ENCODE measurements at regions not wholly inside any gene's neighbourhood (a gene's known extent, or its start where the extent isn't known, plus 50 kb on each side); places are given as distances from the start of the nearest gene placed in this dataset.

DNA sequence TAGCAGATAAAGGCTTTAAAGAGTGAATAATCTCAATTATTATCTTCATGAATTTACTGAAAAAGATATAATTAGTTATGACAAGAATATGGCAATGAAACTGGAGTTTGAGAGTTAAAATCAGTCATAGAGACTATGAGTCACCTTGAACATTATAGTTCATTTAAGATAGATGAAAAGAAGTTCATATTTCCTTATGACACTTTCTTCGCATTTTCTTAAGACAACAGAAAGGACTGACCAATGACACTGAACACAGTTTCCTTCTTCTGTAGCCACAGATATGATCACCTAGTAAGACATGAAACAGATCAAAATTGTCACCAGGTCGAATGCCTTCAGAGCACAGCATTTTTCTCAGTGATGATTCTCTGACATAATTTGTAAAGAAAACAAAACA, 202.1 kb downstream of the KLF12 start:
- DNase-seq: no peak

DNA sequence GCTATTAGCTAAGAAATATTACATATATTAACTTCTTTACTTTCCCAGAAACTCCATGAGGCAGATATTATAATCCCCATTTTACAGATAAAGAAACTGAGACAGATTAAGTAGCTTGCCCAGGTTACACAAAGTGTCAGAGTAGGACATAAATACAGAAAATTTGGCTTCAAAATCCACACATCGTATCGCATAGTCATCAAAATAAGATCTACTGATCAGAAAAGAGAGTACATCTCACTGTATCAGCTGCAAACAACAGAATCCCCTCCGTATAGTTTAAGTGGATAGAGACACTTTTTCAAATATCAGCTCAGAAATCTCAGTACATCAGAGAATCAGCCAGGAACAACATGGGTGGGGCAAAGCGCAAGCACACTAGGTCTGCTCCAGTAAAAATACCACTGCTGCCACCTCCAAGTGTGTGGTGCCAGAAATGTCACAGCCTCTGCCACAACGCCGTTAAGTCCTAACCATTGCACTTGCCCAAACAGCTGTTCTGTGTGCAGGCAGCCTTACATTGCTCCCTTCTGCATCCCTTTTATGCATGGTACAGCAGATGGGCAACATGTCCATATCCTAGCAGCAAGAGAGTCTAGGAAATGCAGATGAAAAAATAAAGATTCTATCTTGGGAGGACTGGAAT, 204.8 kb downstream of the KLF12 start:
- DNase-seq: no peak

DNA sequence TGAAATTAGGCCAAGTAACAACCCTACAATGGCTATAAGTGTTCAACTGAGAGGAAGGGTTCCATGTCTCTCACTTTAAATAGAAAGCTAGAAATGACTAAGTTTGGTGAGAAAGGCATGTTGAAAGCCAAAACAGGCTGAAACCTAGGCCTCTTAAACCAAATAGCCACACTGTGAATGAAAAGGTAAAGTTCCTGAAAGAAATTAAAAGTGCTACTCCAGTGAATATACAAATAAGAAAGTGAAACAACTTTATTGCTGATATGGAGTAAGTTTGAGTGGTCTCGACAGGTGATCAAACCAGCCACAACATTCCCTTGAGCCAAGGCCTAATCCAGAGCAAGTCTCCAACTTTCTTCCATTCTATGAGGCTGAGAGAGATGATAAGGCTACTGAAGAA, 209.6 kb downstream of the KLF12 start:
- DNase-seq: no peak

DNA sequence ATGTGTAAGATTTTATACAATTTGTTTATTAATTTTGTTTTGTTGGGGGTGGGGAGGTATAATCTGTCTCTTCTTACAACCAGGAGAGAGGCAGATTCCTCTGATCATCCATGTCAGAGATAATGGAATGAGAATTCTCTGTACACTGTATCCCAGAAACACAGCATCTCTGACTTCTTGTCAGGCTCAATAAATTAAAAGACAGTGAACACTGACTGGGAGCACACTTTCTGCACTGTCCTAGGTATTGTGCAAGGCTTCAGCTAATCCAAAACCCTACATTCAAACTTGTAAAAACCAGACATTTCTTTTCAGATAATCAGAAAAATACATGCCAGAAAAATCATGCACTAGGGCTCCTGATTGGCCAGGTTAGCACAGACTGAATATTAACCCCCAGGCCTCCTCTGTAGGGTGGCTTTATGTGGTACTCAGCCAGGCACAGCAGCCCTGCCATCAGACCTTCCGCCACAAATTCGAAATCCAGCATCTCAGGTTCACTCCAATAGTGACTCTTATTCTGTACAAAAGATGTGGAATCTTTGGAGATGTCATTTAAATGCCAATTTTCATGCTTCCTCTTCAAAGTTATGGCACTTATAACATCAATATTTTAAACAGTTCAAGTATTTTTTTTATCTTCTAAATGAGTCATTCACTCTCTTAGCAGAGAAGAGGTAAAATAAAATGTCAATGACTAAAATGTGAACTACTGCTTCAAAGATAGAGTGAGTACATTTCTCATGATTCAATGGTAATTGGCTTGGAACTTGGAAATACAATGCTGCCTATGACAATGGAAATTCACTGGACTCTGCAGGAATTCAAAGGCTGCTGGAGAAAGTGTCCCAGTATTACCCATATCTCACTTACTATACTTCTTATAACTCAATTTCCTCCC, 211.5 kb downstream of the KLF12 start:
- DNase-seq: no peak

DNA sequence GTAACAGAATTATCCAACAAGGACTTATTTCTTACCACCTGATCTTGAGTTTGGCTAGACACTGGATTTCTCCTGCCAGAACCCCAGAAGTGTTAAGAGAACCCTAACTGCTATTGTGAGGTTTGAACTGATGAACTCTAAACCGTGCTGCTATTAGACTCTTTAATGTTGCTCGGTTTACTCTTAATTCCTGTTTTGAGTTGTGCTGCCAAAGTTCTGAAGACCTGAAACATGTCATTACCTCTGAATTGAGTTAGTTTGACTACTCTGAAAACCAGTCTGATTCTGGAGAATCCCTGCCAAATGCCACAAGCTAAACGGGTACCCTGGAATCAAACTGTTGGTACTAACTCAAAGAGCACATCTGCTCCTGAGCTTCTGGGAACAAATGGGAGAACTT, 215.5 kb downstream of the KLF12 start:
- DNase-seq: no peak

DNA sequence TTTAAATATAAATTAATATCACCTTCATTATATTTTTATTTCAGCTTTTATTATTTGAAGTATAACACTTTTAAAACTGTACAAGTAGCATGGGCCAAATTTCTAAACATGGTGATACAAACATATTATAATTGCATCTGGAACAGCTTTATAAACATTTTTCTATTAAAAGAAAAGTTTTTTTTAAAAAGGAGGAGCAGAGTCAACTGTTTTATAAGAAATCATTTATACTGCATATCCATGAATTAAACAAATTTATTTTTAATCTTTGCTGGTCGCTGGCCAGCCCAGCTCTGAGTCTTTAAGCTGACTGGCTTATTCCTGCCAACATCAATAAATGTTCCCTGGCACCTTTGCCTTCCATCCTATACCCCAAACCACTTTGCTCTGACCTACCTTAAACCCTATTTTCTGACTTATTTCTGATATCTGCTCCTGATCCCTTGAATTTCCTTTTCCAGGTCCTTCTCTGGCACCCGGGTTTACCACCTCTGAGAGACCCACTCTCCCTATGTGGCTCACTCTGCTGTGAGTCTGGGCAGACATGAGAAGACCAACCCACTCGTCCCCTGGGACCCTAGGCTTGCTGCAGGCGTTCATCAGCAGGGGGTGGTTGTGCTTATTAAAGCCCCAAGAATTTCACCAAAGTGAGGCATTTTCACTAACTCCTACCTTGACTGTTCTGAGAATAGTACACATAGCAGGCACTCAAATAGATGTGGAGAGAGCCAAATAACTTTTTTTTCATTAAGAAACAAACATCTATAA, 220.3 kb downstream of the KLF12 start:
- no peak for DNase-seq

DNA sequence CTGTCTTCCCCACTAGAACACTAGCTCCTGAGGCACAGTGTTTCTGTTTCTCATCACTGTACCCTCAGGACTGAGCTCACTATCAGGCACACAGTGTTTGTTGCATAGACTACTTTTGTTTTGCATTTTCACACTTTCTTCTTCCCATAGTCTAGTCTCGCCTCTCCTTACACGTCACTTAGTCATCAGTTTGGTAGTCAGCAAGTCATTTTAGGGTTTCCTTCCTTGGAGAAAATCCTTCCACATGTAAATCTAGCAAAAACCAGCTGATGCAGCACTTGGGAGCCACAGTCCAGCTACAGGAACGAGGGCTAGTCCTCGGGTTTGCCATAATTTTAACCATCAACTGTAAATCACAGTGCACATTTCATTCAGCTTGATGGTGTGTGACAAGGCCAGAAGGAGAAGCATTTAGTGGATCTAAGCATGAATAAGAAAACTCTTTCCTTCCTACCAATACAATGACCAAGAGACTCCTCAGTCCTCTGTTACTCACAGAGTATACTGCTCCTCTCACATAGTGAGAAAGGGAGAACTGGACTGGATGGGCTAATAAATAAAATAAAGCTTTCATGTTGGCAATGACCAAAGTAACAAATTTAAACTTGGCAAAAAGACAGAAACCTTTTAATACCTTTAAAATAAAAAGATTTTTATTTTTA, 221.0 kb downstream of the KLF12 start:
- no peak for DNase-seq

DNA sequence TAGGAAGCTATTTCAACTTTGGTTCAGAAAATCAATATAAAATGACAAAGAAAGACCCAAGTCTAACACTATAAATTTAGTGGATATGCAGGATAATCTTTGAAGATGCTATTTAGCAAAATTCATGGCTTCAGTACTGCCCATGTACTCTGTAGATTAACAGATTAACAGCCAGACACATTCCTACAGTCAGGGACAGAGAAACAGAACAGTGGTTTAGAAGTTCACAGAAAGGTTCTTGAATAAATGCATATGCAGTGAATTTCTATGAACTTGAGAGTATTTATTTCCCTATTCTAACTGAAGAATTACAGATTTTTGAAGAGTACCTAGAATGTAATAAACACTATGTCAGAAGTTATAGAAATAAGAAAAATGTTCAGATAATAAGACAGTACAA, 222.8 kb downstream of the KLF12 start:
- no peak for DNase-seq

DNA sequence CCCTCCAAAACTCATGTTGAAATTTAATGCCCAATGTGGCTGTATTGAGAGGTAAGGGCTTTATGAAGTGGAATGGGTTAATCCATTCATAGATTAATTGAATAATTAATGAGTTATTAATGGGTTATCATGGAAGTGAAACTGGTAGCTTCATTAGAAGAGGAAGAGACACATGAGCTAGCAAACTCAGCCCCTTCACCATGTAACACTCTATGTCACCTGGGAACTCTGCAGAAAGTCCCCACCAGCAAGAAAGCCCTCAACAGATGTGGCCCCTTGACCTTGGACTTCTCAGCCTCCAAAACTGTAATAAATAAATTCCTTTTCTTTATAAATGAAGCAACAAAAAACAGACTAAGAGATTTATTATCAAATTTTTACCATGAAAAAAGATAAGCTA, 223.5 kb downstream of the KLF12 start:
- DNase-seq: no peak

DNA sequence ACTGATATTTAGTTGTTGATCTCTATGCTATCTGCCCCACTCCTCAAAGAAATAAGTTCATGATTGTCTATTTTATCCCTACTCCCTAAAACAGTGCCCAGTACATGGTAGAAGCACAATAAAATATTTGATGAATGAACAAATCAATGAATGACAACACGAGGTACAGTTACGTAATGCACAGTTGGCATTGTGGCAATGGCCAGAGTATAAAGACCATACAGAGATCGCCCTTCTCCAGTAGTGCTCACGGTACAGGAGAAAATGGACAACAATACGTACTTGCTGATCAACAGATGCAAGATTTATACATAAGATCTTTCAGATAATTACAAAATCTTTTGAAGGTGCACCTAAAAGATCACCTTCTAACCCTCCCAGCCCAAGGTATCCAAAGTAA, 225.4 kb downstream of the KLF12 start:
- DNase-seq: no peak

DNA sequence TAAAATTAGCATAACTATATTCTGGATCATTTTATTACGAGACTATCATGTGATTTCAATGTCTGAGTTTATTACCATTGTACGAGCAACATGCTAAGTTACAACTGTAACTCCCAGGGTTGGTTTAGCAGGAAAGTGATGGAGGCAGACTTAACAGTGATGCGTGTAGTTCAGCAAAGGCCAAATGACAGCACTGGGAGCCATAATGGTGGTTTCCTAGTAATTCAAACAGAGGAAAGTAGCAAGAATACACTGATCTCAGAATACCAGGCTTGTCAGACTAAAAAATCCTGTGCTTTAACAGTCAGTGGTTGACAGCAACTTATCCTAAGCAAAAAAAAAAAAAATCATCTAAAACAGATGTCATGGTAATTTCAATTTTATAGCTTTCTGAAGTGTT, 229.6 kb downstream of the KLF12 start:
- no peak for DNase-seq

DNA sequence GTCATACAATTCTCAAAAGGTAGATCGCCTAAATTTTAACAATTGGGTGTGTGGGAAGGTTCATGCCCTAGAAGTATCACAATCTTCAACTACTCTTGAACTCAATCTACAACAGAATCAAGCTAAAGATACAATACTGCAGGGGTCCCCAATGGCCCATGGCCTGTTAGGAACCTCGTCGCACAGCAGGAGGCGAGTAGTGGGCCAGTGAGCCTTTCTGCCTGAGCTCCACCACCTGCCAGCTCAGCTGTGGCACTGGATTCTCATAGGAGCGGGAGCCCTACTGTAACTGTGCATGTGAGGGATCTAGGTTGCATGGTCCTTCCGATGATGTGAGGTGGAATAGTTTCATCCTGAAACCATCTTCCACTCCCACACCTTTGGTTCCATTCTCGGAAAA, 230.6 kb downstream of the KLF12 start:
- no peak for DNase-seq

DNA sequence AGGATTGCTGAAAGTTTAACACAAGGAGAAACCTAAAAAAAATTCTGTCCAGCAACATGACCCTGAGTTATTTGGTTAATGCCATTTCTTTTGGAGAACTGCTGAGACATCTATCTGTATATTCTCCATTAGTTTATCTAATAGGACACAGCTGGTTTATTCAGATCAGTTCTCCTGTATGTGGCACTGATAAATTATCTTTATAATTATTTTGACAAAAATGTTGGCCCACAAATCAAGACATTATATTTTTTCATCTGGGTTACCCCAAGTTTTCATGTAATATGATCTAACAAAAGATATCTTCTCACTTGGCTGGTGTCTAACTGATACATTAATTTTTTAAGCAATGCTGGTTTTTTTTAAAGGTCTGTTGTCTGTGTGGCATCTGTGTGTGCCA, 231.4 kb downstream of the KLF12 start:
- DNase-seq: no peak

DNA sequence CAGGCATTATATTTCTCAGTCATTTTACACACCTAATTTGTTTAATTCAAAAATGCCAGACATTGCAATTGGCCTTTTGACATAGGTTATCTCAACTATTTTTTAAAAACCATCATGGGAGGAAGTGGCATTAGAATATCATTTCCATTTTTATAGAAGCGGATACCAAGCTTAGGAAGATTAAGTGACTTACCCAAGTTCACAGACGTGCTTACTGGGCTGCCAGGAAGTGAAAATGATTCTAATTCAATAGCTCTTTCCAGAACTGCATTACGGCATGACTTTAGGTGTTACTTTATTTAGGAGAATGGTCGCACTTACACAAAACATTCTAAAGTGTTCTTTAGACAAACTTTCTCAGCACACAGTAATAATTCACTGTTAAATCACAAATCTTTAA, 231.9 kb downstream of the KLF12 start:
- DNase-seq: no peak

DNA sequence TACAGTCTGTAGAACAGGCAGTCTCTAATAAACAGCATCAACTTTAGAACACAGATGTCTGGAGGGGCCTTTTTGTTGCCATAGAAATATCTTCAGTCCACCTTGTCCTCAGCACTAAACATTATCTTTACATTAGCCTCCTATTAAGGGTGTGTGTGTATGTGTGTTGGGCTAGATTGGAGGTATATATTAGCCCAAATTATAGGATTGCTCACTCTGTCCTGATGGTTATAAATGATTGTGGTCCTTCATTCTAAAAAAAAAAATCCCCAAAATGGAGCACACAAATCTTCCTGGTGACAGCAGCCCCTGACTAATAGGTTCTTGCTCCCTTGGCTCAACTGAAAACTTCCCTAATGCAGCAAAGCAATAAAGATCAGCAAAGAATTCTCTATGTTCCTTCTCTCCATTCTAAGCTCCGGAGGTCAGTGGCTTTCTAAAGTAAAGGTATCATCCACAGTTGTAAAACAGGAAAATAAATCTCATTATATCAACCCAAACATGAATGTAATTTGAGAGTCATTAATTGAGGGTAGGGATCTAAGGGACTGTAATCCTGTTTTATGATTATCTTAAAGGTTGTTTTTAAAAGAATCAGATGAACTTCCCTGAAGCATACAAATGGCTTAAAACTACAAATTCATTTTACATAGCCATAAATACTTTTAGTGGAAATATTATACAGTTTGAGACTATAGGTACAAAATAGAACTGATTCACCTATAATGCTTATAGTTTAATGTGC, 232.7 kb downstream of the KLF12 start:
- no peak for DNase-seq

DNA sequence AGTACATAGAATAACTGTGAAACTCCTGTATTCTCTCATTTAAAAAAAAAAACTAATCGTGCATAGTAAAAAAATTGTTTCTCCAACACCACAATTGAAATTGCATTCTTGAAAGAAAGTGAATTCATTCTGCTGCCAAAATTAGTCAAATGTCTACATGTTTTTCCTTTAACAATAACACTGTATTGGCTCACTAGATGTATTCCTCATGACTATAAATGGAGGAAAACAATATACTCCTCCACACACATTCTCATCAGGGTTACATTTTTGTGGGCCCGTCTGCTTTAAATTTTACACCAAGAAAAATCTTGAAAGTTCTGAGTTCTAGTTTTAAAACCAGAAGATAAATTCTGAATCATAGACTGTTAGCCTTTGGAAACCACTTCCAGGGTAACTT, 233.6 kb downstream of the KLF12 start:
- no peak for DNase-seq

DNA sequence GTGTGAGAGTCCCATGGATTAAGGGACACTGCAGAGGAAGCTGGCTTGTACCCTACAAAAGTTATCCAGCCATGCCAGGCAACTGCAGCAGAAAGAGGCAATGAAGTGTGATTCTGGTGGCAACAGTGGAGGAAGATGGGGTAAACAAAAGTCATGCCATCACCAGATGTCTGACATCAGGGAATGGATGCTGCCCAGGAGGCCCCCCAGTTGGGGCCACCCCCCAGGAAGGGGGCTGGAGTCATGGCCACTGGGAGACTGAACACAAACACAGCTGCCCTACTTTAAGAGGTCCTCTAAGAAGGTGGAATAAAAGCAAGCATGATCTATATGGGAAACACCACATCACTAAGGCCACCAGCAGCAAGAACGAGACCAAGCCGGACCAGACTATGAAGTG, 235.3 kb downstream of the KLF12 start:
- DNase-seq: no peak

DNA sequence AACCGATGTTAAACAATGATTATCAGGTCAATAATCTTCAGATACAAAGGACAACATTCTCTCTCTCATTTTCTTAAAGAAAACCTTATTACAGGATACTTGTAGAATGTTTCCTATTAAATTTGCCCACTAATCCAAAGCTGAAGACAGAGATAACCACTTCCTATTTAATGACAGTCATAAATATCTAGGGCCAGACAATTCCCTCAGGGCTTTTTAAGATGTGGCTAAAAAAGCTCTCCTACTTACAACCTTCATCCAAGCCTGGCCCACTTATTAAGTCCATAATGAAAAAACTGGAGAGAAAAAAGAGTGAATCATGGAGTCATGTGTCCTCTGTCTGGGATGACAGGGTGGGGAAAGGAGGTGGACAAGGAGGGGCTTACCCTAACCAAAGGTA, 235.9 kb downstream of the KLF12 start:
- no peak for DNase-seq

DNA sequence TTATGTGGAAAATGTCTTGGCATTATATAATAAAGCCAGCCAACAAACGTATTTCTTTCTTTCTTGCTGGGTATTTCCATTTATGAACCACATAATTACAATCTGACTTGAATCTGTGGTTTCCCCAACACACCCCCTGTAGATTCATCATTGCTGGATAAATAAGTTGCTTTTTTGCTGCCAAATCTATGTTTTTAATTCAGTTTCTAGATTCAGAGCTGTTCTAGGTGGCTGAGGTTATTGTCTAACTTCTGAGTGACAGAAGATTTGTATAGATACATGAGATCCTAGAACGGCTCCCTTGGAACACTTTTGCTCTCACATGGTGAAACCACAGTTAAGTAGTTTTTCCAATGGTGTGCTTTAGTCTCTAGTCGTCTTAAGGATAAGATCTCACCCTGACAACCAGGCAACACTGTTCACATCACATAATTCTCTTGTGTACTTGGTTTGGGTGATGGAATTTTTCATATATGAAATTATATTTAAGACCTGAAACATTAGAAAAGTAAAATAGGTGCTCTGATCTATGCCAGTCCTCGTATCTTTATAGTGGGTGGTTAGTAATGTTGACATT, 239.1 kb downstream of the KLF12 start:
- no peak for DNase-seq

DNA sequence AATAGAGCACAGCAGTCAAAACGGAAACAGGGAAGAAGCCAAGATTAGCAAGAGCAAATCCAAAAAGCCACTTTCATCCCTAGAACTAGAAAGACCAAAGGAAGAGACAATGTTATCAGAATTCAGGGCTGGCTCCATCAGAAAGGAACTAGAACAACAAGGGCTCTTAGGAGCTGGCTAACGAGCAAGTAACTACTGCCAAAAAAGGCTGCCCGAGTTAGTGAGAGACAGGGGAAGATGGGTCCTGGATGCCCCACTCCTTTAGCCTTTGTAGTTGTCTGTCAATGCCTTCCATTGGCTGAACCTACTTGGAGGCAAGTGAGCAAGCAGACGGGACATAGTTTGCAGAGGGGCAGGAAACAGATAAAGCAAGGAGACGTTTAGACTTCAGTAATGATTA, 240.4 kb downstream of the KLF12 start:
- DNase-seq: no peak

DNA sequence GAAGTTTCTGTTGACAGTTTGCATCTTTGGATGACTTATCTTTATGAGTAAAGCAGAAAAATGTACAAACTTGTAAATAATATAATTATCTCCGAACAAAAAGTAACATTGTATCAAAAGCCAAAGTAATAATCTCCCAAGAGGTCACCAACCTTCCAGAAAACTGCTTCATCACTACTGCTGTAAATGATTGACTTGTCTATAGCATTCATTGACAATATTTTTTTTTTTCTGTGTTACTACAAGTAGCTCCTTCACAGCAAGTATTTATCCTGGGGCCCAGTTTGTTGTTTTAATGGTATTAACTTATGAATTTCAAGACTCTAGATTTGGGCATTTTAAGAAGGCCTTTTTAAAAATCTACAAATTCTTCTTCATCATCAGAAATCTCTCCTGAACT, 242.4 kb downstream of the KLF12 start:
- no peak for DNase-seq

DNA sequence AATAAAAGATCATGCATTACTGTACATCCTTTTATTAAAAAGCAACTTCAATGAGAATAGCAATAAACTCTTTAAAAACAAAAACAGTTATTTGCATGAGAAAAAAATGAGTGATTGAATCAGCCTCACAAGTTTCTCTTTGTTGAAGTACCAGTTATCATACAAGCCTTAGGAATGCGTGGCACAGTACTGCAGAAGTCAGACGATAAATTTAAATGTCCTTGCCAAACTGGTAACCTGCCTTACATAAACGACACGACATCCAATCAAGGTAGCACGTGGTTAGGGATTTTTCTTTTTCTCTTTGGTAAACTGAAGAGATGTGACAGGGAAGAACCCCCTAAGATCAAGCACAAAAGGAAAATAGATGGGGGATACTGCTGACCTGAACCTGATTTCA, 251.0 kb downstream of the KLF12 start:
- DNase-seq: no peak
